HL-60 (cell line): ENCODE measurements at regions not wholly inside any gene's neighbourhood (a gene's known extent, or its start where the extent isn't known, plus 50 kb on each side); places are given as distances from the start of the nearest gene placed in this dataset.

Source experiments
- GABPA ChIP-seq: IDR thresholded peaks from 2 replicates; pipeline ENCODE4 v1.6.1; 2012; ENCODE audit warnings: low read depth
- POLR2AphosphoS5 ChIP-seq: IDR thresholded peaks from 2 replicates; pipeline ENCODE4 v1.6.1; 2012; ENCODE audit warnings: low read depth
- REST ChIP-seq: IDR thresholded peaks from 2 replicates; pipeline ENCODE4 v1.6.1; 2012; ENCODE audit warnings: low read depth; ENCODE audit not compliant: insufficient replicate concordance
- SPI1 ChIP-seq: IDR thresholded peaks from 2 replicates; pipeline ENCODE4 v1.6.1; 2012; ENCODE audit warnings: low read depth, mild to moderate bottlenecking, borderline replicate concordance
- TF ChIP-seq, protein P1 (sequence below): IDR thresholded peaks from one replicate; pipeline ENCODE4 v1.5.1; 2011; ENCODE audit warnings: low read length, control low read depth, inconsistent platforms; ENCODE audit not compliant: insufficient read depth

- TF ChIP-seq GABPA = no peak
- TF ChIP-seq, protein P1, sequence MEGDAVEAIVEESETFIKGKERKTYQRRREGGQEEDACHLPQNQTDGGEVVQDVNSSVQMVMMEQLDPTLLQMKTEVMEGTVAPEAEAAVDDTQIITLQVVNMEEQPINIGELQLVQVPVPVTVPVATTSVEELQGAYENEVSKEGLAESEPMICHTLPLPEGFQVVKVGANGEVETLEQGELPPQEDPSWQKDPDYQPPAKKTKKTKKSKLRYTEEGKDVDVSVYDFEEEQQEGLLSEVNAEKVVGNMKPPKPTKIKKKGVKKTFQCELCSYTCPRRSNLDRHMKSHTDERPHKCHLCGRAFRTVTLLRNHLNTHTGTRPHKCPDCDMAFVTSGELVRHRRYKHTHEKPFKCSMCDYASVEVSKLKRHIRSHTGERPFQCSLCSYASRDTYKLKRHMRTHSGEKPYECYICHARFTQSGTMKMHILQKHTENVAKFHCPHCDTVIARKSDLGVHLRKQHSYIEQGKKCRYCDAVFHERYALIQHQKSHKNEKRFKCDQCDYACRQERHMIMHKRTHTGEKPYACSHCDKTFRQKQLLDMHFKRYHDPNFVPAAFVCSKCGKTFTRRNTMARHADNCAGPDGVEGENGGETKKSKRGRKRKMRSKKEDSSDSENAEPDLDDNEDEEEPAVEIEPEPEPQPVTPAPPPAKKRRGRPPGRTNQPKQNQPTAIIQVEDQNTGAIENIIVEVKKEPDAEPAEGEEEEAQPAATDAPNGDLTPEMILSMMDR = no peak
- no peak for TF ChIP-seq POLR2AphosphoS5
- no peak for TF ChIP-seq REST
- TF ChIP-seq SPI1 = no peak
These were observed 119.4 kb upstream of the INHBA start for GRCh38 chr7:41822259-41822817.
